Left hindlimb (tissue), 1 donor: ENCODE measurements at regions not wholly inside any gene's neighbourhood (a gene's known extent, or its start where the extent isn't known, plus 50 kb on each side); places are given as distances from the start of the nearest gene placed in this dataset.
"Not testable (repeated sequence)": the region's sequence is repeated elsewhere in the genome, so short reads cannot be mapped to it uniquely, and the experiment has no call there.

Source experiments
- DNase-seq: peaks from one replicate; pipeline ENCODE4 v3.0.0-alpha.2; 2018

DNA sequence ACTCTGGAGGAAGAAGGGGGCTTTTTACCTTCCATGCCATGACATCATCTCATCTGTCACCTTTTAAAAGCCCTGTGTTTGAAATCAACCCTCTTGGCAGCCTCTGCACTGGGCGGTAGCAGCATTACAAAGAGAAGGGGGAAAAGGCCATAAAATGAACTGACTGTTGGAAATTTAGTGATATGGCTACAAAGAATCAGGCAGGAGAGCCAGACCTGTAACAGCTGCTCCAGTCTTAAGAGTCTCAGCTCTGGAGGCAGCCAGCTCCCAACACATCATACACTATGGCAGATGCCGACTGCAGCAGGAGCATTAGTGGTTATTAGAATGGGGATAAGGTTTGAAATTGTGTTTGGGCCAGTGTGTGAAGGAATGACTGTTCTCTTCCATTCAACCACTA, 257.5 kb downstream of the DMAC1 start:
- DNase-seq = no peak

DNA sequence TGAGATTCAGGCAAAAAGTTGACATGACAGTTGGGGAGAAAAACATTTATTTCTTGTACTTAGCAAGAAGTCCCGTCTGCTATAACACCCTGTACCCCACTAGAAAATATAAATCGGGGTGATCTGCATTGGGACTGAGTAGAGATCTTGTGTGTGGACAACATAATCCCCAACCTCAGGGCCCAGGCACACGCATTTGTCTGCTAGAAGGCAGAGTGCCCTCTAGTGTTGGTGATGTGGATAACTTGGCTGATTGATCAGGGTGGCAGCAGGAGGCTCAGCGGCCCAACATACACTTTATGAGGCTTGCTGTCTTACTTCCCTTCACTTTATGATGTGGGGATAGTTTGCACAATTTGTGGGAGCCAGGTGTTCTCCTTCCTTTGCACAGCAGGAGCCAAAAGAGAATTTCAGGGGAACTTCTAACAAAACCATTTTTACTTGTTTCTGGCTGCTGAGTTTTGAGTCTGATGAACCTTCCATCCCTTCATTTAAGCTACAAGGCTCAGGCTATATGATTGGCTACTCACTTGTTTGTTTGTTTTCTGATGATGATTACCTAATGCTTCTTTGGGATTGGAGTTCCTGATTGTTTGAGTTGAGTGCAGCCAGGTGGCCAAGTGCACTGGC, 263.2 kb downstream of the DMAC1 start:
- DNase-seq = peak; percentile 35

DNA sequence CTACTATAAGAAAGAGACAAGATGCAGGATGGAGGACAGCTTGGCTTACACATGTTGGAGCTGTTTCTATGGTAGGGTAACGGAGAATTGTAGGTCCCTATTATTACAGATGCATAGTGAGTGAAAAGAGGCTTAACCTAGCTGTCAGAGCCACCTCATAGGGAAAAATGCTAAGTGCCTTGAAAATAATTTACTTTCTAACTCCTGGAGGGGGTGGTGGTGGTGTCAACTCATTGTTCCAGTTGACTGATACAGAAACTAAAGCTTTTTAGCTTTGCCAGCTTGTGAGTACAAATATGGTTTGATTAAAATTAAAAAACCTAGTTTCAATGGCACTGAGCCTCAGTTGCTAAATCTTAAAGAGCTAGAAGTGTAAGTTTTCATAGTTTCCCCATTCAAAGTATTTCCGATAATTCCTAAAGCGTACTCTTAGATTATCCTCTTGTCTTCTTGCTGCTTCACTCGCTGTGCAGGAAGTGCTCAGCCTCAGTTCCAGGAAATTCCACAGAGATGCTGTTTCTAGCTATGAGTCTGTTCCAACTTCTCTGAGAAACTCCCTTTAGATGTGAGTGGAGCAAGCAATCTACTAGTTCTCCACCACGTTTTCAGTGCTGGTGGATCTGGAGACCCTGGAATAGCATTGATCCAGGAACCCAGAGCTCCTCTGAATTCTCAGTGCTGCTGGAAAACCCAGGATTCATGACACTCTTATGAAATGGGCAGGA, 265.2 kb downstream of the DMAC1 start:
- DNase-seq = no peak

DNA sequence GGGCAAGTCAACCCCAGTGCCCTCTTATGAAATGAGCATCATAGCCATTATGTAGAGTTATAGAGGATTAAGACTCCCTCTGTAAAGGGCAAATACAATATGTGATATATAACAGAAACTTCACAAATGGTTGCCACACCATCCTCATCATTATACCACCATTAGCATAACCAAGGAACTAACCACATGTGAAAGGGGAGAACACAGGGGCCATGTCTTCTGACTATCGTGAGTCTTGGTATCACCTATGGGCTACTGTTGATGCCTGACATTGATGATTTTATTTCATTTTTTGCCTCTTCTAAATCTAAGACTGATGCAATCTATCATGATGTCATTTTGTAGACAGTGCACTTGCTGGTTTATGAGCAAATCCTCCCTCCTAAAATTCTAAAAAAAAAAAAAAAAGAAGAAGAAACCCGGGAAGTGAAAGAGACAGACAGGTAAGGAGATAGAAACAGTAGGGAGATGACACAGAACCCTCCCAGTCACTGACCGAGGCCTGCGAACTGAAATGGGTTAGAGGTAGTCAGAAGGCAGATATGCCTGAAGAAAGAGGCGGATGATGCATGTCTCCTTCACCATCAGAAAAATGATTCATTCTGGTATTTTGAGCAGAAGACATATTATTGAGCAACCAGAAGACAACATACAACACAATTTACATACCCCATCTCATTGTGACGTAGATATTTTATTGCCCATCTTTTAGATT, 266.0 kb downstream of the DMAC1 start:
- no peak for DNase-seq

DNA sequence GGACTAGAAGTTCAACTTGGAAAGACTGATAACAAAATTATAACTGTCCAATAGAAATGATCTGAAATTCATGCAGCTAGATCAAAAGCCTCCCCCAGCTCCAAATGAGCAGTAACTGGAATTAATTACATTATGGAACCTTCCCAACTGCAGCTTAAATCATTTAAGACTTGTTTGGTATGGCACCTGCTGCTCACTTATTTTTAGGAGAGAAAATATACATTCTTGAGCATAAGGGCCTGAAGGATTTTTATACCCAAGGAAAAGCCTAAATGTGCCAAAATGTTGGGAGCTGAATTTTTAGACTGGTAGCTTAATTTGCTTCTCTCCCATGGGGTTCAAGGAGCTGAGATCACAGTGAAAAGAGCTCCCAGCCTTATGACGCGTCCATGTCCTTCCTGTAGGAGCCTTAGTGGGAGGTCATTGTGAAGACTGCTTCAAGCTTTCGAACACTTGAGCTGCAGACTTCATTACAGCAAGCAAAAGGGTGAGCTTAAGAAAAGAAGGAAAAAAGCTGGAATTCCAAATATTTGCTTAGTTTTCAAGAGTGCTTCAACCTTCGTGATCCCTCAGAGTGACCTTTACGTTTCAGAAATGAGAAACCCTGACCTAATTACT, 276.0 kb downstream of the DMAC1 start:
- no peak for DNase-seq

DNA sequence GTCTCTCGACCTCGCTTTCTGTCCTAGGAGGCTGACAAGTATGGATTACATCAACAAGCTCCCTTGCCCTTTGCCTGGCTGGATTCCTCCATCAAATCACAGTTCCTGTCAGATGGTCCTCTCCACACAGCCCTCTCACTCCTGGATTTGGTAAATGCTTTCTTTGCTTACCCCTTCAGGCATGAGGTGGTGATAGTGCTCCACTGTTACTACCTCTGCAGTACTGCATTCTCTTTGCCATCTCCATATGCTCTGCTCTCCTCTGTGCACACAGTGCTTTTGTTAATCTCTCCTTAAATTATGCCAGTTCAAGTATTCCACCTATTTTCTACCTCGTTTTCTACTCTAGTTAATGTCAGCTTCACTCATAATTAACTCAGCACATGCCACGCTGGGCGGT, 279.2 kb downstream of the DMAC1 start:
- no peak for DNase-seq

DNA sequence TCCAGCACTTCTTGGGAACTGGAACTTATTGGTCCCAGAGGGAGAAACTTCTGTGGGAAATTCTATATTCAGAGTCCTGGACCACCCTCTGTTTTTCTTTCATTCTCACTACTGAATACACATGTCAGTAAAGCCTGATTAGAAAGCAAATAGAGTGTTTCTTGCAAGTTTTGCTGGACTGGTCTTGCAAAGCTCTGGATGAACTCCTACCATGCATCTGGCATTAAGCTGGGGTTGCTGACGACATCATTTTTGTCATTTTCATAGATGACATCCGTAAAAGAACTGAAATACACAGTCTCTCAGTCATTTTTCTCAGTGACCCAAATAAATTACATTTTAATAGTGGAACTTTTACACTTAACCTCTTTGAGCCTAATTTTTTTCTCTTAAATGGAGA, 283.2 kb downstream of the DMAC1 start:
- DNase-seq = no peak

DNA sequence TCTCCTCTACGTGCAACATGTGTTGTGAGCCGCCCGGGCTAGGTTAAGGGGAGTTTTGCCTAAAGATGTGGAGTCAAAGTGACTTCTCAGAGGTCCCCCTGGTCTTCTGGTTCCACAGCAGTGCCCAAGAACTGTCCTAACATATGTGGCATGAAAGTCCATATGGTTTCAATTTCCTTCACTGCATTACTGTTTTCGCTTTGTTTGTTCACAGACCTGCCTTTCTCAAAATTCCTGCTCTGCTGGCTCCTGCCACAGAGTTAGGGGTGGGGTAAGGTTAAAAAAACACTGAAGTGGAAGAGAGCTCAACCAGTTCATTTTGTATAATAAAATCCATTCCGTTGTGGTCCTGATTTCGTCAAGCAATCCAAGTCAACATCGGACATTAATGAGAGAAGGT, 289.4 kb downstream of the DMAC1 start:
- no peak for DNase-seq

DNA sequence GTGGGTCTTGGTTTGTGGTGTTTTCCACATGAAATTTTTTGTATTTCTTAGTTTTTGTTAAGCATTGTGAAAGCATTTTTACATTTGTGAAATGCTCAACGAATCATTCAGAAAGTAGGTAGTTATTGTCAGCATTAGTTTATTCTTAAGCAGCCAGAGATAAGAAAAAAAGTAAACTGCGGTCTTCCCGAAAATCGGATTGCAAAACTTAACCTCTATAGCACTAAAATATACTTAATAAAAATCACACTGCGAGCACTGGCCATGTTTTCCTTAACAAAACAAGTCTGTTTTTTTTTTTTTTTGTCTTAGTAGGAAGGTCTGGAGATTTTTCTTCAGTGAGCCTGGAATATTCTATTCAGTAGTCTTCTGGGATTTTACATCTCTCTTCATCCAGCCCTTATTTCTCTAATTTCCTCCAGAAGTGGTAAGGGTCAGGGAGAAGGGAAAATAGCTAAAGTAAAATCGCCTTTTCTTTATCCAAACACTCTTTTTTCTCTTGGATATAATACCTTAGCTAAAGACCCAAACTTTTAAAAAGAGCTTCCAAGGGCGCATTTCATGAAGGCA, 289.9 kb downstream of the DMAC1 start:
- DNase-seq = no peak

DNA sequence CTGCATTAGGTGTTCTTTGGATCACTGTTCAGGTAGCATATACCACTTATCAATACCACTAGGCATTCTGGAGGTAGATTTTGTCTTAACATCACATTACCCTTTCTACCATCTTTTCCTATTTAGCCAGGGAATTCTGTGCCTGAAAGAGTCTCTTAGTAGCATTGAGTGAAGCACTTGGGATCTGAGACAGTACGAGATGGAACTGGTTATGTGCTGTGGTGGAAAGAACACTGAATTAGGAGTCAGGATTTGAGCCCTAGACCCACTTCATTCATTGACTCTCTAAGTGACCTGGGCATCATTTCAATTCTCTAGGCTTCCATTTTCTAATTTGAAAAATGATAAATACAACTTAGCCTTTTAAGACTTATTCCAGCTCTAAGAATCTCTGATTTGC, 291.1 kb downstream of the DMAC1 start:
- no peak for DNase-seq

DNA sequence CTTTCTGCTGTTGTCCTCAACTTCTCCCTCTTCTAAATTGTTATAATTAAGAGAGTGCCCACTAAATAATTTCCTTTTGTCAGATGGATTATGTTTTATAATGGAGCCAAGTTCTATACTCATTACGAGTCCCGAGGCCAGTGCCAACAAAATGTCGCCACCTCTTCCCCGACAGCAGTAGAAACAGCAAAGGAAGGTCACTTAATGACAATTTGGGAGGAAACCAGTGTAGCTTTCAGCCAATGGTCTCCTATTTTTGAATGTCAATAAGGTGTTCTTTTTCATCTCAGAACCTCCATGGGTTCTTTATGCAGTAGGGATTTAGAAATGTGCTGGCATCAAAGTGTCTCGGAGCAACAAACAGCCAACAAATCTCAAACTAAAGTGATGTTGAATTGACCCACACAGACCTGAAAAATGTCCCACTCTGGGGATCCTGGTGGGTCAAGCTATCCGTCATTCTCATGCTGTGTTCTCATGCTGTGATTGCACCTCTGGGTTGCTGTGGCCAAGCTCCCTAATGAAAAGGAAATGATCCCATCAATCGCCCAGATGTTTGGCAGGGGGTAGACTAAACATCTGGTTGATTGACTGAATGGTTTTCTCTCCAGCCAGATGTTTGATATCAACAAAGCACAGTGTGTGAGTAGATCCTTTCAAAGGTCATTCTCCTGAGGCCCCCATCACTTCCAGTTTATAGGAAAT, 291.9 kb downstream of the DMAC1 start:
- DNase-seq = peak; percentile 42

DNA sequence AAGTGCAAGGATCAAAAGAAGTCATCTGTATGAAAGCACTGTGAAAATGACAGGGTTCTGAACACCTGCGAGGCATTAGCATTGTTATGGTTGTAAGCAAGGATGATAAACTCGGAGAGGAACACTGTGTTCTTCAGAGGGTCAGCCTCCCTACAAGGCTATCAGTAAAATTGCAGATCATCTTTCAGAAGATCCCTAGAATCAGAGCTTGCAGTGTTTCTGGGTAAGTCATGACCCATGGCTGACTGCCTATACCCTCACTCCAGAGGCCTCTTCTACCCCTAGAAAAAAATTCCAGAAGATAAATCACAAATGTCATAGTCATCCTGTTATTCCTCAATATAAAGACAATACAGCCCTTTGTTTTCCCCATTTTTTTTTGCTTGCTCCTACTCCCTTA, 292.6 kb downstream of the DMAC1 start:
- DNase-seq = no peak

DNA sequence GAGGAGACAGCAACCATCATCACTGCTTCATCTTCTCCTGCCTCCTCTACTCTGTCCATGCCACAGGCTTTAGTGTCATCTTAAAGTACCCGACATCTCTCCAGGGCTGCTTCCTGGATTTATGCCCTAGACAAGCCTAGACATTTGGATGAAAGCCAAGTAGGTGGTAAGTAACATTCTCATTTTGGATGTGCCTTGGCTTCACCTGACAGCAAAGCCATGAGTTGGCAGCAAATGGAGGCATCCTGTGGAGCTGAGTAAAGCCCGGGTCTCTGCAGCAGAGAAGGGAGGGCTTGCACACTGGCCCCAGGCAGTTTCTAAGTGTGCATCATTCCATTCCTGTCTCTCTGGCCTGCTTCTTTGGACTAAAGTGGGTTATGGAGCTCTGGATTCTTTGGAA, 299.1 kb downstream of the DMAC1 start:
- DNase-seq = no peak

DNA sequence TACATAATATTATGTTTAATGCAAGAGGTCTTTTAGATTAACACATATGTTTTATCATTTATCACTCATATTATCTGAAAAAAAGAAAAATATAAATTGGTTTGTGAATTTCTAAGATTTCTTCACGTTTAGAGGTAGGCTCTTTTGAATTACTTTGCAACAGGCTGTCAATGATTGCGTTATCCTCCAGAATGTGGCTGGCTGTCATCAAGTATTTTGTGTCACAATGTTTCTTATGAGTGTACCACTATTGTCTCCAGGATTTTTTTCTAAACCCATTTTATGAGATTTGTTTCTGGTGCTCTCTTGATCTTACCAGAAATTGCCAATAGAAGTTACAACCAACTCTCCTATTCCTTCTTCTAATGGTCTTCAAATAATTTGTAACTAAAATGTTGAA, 307.9 kb downstream of the DMAC1 start:
- no peak for DNase-seq

DNA sequence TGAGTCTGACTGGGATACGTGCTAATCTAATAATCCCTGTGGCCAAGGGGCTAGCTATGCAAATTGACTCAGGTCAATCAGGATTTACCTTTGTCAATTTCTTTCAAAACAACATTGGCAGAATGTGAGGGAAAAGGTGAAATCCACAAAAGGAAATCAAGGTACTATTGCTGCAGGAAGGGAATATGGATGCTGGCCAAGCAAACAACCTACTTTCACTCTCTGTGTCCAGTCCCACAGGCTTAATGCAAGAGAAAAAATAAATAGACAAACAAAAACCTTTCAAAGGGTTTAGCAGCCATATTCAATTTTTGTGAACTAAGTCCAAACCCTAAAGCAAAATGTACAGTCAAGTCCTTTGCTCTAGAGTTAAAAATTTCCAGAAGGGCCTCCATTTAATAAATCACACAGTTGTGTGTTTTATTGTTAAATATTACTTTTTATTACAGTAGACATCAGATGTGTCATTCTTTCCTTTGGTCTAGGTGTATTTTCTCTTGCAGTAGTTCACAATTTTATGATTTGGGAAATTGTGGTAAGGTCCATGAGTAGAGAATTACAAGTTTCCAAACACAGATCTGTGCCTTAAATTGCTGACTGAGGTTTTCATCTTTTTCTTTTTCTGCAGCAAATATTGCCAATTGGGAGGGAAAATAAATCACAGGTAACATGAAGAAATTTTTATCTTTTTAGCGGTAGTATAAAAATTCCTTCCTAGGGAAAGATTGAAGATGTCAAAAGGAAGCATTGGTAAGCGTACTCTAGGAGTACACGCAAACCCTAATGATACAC, 309.1 kb downstream of the DMAC1 start:
- DNase-seq = no peak

DNA sequence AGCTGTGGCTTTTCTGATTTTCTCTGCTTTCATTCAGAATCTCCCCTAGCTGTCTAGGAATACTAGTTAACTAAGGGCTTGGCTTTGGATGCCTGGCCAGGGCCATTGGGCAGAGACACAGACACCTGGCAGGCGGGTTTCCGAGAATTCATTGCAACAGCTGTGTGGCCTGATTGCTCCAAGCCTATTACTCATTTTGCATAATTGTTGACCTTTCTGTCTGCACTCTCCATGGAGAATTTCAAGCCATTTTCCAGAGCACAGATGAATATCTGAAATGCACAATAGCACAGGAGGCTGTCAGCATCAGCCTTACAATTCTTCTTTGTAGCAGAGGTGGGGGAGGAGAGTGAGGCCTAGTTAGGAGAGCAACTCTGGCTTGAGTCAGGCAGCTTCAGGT, 310.5 kb downstream of the DMAC1 start:
- DNase-seq = peak; percentile 54

DNA sequence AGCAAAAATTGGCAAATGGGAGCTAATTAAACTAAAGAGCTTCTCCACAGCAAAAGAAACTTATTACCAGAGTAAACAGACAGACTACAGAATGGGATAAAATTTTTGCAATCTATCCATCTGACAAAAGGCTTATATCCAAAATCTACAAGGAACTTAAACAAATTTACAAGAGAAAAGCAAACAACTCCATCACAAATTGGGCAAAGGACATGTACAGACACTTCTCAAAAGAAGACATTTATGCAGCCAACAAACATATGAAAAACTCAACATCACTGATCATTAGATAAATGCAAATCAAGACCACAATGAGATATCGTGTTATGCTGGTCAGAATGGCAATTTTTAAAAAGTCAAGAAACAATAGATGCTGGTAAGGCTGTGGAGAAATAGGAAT, 315.6 kb downstream of the DMAC1 start:
- DNase-seq = not testable (repeated sequence)

DNA sequence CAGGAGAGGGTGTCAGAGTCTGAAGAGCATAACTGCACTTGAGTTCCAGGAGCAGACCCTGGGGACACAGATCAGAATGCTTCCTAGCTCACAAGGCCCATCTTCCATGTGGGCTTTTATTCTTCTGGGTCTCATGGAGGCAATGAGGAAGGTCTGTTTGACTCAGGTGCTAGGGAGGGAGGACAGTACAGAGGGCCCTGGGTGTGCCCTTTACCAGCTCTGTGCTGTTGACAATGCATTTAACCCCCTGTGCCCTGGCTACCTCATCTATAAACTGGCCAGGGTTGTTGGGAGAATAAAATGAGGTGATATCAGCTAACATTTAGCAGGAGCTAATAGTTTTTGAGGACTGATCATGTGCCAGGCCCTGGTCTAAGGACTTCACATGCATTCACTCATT, 318.0 kb downstream of the DMAC1 start:
- DNase-seq = no peak

DNA sequence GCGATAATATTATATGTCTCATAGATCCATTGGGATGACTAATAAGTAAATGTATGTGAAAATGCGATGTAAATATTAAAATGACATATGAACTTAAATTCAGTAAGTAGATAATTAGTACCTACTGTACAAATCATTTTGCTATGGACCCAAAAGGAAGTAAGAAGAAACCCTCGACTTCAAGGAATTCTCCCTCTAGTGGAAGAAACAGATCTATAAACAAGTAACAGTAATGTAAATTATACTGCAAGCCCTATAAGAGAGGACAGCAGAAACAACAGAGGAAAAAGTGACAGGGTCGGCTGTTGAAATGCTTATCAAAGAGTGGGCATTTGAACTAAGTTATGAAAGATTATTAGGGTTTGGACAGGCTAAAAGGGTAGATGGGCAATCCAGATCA, 320.3 kb downstream of the DMAC1 start:
- no peak for DNase-seq

DNA sequence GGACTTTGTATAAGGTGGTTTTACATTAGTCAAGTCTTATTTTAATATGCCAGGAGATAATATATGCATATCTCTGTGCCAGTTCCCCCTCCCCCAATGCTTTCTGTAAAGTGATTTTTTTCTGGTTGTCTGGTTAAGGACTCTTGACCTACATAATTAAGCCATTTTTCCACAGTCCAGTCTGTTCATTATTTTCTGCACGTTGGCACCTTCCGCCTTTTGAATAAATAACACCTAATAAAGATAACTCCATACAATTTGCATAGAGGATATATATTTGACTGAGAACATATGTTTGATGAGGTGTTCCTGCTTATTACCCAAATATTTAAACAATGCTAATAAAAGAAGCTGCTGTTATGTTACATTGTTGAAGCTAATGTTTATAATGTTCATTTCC, 320.9 kb downstream of the DMAC1 start:
- no peak for DNase-seq

DNA sequence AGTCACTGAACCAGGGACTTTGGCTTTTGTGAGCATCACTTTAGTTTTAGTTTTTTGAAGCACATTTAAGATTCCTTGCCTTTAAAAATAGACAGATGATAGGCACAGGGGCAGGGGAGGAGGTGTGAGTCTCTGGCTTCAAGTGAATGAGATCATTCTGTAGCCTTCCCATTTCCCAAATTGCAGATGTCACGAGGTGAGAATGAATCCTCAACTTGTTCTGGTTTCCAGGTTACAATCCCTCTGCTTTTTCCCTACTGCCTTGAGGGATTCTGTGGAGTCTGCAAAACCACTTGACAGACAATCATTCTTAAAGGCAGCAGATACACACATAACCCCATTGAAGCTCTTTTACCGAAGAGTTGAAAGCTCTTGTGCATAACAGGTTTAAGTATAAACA, 332.4 kb downstream of the DMAC1 start:
- DNase-seq = no peak

DNA sequence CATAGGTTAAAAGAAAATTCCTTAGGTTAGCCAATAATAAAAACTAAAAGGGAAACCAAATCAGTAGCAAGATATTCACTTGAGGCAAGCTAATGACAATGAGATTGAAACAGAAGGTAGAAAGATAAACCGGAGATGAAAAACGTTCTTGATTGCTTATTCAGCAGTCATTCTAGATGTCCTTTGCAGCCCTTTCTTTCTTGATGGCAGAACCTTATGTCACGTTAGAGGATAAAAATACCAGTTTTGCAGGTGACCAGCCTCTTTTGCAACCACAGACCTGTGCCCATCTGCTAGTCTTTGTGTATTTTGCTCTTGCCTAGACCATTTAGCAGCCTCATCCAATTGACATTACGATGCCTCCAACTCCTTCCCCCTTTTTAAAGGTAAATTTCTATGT, 337.8 kb downstream of the DMAC1 start:
- no peak for DNase-seq
